ENCODE measurements at regions not wholly inside any gene's neighbourhood (a gene's known extent, or its start where the extent isn't known, plus 50 kb on each side); places are given as distances from the start of the nearest gene placed in this dataset.

DNA sequence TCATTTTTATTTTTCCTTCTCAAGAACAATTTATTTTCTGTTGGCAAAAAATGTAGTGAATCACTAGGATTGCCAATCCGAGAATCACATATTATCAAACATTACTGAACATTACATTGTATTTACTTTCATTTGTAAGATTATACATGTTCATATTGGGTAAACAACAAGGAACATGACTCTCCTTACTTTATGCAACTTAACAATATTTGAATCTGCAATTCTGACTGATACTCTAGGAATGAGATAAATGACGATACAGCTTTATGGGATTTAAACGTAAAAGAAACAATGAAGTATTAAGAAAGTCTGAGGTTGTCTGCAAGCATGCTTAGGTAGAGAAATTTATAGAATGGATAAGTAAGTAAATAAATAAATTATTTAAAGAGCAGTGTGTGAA is 2302.9 kb downstream of the MAT2B start:
- no peak for DNase-seq
- Histone ChIP-seq H3K27me3 (replicated peaks; ENCODE audit: control insufficient read depth, insufficient read depth, low read length, poor library complexity, severe bottlenecking) (no peaks in the 10 kb centered on the region), H3K36me3 (ENCODE audit: control insufficient read depth, insufficient read depth, low read length) (no peaks in the 10 kb centered on the region), H3K9me3 (ENCODE audit: control insufficient read depth, low read length) (peaks cover 4% of the 10 kb centered on the region), H3K27ac (ENCODE audit: insufficient read depth, low read length, poor library complexity, severe bottlenecking) (no peak overlapping the region), H3K4me3 (ENCODE audit: insufficient read depth, low read depth, low read length, poor library complexity, severe bottlenecking) (no peak overlapping the region), H3K4me1 (ENCODE audit: control insufficient read depth, insufficient read depth, low read length, poor library complexity, severe bottlenecking) (no peaks in the 10 kb centered on the region)

DNA sequence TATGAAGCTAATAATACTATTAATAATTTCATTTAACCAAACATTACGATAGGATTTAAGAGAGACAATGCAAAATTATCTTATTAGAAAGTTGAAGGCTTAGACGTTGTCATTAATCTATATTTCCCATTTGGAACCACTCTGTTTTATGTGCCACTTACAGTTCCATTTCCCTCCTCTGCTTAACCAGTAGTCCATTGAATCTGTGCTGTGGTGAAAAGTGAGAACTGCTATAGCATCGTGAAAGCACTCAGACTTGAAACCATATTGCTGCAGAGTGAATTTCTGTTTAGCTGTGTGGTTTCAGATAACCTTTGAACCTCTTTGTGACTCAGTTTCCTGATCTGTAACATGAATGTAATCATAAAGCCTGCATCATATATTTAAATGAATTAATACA is 2304.5 kb downstream of the MAT2B start:
- Histone ChIP-seq H3K9me3 (ENCODE audit: control insufficient read depth, low read length) (peaks cover 4% of the 10 kb centered on the region), H3K4me1 (ENCODE audit: control insufficient read depth, insufficient read depth, low read length, poor library complexity, severe bottlenecking) (no peaks in the 10 kb centered on the region)
- DNase-seq, result no peak

DNA sequence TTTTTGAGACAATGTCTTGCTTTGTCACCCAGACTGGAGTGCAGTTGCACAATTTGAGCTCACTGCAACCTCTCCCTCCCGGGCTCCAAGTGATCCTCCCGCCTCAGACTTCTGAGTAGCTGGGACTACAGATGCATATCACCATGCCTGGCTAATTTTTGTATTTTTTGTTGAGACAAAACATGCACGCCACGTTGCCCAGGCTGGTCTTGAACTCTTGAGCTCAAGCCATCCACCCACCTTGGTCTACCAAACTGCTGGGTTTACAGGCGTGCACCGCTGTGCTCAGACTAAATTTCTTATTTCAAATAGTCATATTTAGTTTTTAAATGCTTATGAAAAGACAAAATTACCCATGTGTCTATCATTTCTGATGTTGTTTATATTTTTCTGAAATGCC is 2324.1 kb downstream of the MAT2B start:
- Histone ChIP-seq H3K27ac (ENCODE audit: insufficient read depth, low read length, poor library complexity, severe bottlenecking) (no peak overlapping the region), H3K9me3 (ENCODE audit: control insufficient read depth, low read length) (no peaks in the 10 kb centered on the region), H3K27me3 (replicated peaks; ENCODE audit: control insufficient read depth, insufficient read depth, low read length, poor library complexity, severe bottlenecking) (no peaks in the 10 kb centered on the region), H3K4me1 (ENCODE audit: control insufficient read depth, insufficient read depth, low read length, poor library complexity, severe bottlenecking) (no peaks in the 10 kb centered on the region), H3K36me3 (ENCODE audit: control insufficient read depth, insufficient read depth, low read length) (no peaks in the 10 kb centered on the region), H3K4me3 (ENCODE audit: insufficient read depth, low read depth, low read length, poor library complexity, severe bottlenecking) (no peak overlapping the region)
- no peak for DNase-seq

More for the DNA sequence above, 2304.5 kb downstream of the MAT2B start:
- Histone ChIP-seq H3K27ac (ENCODE audit: insufficient read depth, low read length, poor library complexity, severe bottlenecking) (no peak overlapping the region), H3K36me3 (ENCODE audit: control insufficient read depth, insufficient read depth, low read length) (no peaks in the 10 kb centered on the region), H3K27me3 (replicated peaks; ENCODE audit: control insufficient read depth, insufficient read depth, low read length, poor library complexity, severe bottlenecking) (no peaks in the 10 kb centered on the region), H3K4me3 (ENCODE audit: insufficient read depth, low read depth, low read length, poor library complexity, severe bottlenecking) (no peak overlapping the region)

DNA sequence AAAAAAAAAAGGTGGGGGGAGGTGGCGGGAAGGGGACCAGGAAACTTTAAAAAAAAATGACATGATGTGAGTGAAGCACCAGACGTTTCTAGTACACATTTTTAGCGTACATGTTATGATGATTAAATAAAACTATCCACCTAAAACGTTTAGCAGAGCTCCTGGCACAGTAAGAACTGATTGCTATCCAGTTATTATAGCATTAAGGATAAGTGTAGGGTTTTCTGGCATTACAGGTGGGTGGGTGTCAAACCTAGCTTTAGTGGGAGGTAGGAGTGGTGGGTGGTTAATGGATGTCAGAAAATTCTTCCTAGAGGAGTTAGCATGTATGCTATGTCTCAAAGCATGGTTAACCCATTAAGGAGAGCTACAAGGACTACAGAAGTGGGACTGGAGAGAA is 2329.5 kb downstream of the MAT2B start:
- no peaks in the 10 kb centered on the region for H3K36me3 ChIP-seq (ENCODE audit: control insufficient read depth, insufficient read depth, low read length)
- H3K27ac ChIP-seq (ENCODE audit: insufficient read depth, low read length, poor library complexity, severe bottlenecking), result no peak overlapping the region
- no peaks in the 10 kb centered on the region for H3K4me1 ChIP-seq (ENCODE audit: control insufficient read depth, insufficient read depth, low read length, poor library complexity, severe bottlenecking)
- H3K27me3 ChIP-seq (replicated peaks; ENCODE audit: control insufficient read depth, insufficient read depth, low read length, poor library complexity, severe bottlenecking), result no peaks in the 10 kb centered on the region
- no peak overlapping the region for H3K4me3 ChIP-seq (ENCODE audit: insufficient read depth, low read depth, low read length, poor library complexity, severe bottlenecking)
- H3K9me3 ChIP-seq (ENCODE audit: control insufficient read depth, low read length), result no peaks in the 10 kb centered on the region
- no peak for DNase-seq

DNA sequence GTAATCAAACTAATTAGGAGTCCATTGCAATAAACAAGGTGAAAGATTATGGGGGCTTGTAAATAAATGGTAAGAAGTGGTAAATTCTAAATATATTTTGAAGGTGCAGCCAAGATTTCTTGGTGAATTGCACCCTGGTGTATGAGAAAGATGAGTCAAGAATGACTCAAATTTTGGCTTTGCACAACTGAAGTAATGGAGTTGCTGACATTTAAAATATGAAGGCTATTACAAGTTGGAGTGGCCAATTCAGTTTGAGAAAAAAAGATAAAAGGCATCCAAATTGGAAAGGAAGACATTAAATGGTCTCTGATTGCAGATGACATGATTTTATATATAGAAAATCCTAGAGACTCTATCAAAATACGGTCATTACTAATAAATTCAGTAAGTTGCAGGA is 2330.6 kb downstream of the MAT2B start:
- Histone ChIP-seq H3K27ac (ENCODE audit: insufficient read depth, low read length, poor library complexity, severe bottlenecking) (no peak overlapping the region), H3K9me3 (ENCODE audit: control insufficient read depth, low read length) (no peaks in the 10 kb centered on the region), H3K4me1 (ENCODE audit: control insufficient read depth, insufficient read depth, low read length, poor library complexity, severe bottlenecking) (no peaks in the 10 kb centered on the region), H3K4me3 (ENCODE audit: insufficient read depth, low read depth, low read length, poor library complexity, severe bottlenecking) (no peak overlapping the region), H3K36me3 (ENCODE audit: control insufficient read depth, insufficient read depth, low read length) (no peaks in the 10 kb centered on the region), H3K27me3 (replicated peaks; ENCODE audit: control insufficient read depth, insufficient read depth, low read length, poor library complexity, severe bottlenecking) (no peaks in the 10 kb centered on the region)
- no peak for DNase-seq

DNA sequence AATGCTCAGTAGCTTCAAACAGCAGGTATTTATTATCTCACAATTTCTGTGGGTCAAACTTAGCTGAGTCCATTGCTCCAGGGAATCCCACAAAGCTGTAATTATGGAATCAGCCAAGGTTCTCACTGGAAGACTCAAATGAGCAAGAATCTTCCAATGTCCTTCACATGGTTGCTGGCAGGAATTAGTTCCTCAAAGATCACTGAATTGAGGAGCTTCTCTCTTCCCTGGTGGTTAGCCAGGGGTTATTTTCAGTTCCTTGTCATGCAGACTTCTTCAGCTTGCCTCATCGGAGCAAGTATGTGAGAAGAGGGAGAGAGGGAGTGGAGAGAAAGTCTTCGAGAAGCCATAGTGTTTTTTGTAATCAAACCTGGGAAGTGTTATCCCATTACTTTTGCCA is 2331.9 kb downstream of the MAT2B start:
- H3K36me3 ChIP-seq (ENCODE audit: control insufficient read depth, insufficient read depth, low read length), result no peaks in the 10 kb centered on the region
- no peaks in the 10 kb centered on the region for H3K4me1 ChIP-seq (ENCODE audit: control insufficient read depth, insufficient read depth, low read length, poor library complexity, severe bottlenecking)
- H3K4me3 ChIP-seq (ENCODE audit: insufficient read depth, low read depth, low read length, poor library complexity, severe bottlenecking), result no peak overlapping the region
- no peak for DNase-seq
- H3K9me3 ChIP-seq (ENCODE audit: control insufficient read depth, low read length), result no peaks in the 10 kb centered on the region
- no peaks in the 10 kb centered on the region for H3K27me3 ChIP-seq (replicated peaks; ENCODE audit: control insufficient read depth, insufficient read depth, low read length, poor library complexity, severe bottlenecking)
- H3K27ac ChIP-seq (ENCODE audit: insufficient read depth, low read length, poor library complexity, severe bottlenecking), result no peak overlapping the region

DNA sequence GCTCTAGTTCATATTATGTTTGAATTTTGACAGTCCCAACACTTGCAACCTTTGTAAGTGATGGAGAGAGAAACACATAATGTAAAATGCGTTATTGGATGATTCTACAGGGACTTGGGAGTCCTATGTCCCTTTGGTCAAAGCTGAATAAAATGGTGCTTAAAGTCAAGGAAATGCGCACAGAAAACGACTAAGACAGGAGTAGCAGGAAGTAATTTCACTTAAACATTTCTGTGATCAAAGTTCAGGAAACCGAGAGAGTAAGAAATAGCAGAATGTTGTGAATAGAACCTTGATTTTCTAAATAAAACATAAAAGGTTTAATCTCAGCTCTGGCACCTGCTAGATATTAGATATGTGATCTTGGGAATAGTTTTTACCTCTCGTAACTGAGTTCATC is 2339.2 kb downstream of the MAT2B start:
- Histone ChIP-seq H3K9me3 (ENCODE audit: control insufficient read depth, low read length) (no peaks in the 10 kb centered on the region), H3K36me3 (ENCODE audit: control insufficient read depth, insufficient read depth, low read length) (no peaks in the 10 kb centered on the region), H3K27ac (ENCODE audit: insufficient read depth, low read length, poor library complexity, severe bottlenecking) (no peak overlapping the region), H3K27me3 (replicated peaks; ENCODE audit: control insufficient read depth, insufficient read depth, low read length, poor library complexity, severe bottlenecking) (no peaks in the 10 kb centered on the region), H3K4me1 (ENCODE audit: control insufficient read depth, insufficient read depth, low read length, poor library complexity, severe bottlenecking) (no peaks in the 10 kb centered on the region), H3K4me3 (ENCODE audit: insufficient read depth, low read depth, low read length, poor library complexity, severe bottlenecking) (no peak overlapping the region)
- DNase-seq, result no peak

DNA sequence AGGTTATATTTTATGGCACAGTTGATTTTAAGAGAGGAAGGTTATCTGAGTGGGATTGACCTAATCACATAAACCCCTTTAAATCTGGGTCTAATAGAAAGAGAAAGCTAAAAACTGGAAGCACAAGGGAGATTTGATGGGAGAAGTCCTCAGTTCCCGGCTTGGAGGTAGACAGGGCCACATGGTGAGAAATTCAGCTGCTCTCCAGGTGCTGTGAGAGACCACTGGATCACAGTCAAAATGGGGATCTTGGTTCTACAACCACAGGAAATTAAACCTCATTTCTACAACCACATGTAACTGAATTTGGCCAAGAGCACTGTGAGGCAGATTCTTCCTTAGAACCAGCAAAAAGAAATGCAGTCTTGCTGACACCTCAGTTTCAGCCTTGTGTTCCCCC is 2352.7 kb downstream of the MAT2B start:
- DNase-seq, result no peak
- no peak overlapping the region for H3K27ac ChIP-seq (ENCODE audit: insufficient read depth, low read length, poor library complexity, severe bottlenecking)
- no peaks in the 10 kb centered on the region for H3K4me1 ChIP-seq (ENCODE audit: control insufficient read depth, insufficient read depth, low read length, poor library complexity, severe bottlenecking)
- H3K9me3 ChIP-seq (ENCODE audit: control insufficient read depth, low read length), result no peaks in the 10 kb centered on the region
- H3K4me3 ChIP-seq (ENCODE audit: insufficient read depth, low read depth, low read length, poor library complexity, severe bottlenecking), result no peak overlapping the region
- H3K27me3 ChIP-seq (replicated peaks; ENCODE audit: control insufficient read depth, insufficient read depth, low read length, poor library complexity, severe bottlenecking), result no peaks in the 10 kb centered on the region
- no peaks in the 10 kb centered on the region for H3K36me3 ChIP-seq (ENCODE audit: control insufficient read depth, insufficient read depth, low read length)

DNA sequence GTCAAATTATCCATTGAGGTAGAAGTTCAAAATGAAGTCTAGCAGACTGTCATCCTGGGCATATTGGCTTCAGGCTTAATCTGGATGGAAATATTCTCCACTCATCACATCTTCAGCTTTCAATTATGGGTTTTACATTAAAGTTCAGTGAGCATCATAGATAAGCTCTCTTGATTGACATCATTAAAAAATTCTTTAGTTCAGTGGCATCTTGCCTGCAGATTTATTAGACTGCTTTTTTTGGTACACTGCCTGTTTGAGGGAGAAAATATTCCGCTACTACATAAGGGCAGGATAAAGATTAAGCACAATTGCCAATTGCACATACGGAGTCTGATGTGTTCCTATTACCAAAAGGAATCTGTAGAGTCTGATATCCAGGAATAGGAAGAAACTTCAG is 2353.8 kb downstream of the MAT2B start:
- Histone ChIP-seq H3K4me3 (ENCODE audit: insufficient read depth, low read depth, low read length, poor library complexity, severe bottlenecking) (no peak overlapping the region), H3K9me3 (ENCODE audit: control insufficient read depth, low read length) (no peaks in the 10 kb centered on the region), H3K4me1 (ENCODE audit: control insufficient read depth, insufficient read depth, low read length, poor library complexity, severe bottlenecking) (no peaks in the 10 kb centered on the region), H3K27ac (ENCODE audit: insufficient read depth, low read length, poor library complexity, severe bottlenecking) (no peak overlapping the region), H3K36me3 (ENCODE audit: control insufficient read depth, insufficient read depth, low read length) (no peaks in the 10 kb centered on the region), H3K27me3 (replicated peaks; ENCODE audit: control insufficient read depth, insufficient read depth, low read length, poor library complexity, severe bottlenecking) (no peaks in the 10 kb centered on the region)
- no peak for DNase-seq

DNA sequence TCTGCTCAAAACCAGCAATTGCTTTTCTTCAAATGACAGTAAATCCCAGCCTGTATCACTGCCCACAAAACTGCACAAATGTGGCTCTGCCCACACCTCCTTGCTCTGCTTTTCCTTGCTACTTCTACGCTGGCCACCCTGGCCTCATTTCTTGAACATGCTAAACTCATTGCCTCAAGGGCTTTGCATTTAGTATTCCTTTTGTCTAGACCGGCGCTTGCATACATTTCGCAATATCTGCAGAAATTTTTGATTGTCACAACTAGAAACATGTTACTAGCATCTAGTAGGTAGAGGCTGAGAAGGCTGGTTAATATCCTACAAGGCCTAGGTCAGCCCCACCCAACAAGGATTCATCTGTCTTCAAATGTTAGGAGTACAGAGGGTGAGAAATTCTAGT is 2357.8 kb downstream of the MAT2B start:
- no peaks in the 10 kb centered on the region for H3K4me1 ChIP-seq (ENCODE audit: control insufficient read depth, insufficient read depth, low read length, poor library complexity, severe bottlenecking)
- no peak overlapping the region for H3K27ac ChIP-seq (ENCODE audit: insufficient read depth, low read length, poor library complexity, severe bottlenecking)
- no peaks in the 10 kb centered on the region for H3K27me3 ChIP-seq (replicated peaks; ENCODE audit: control insufficient read depth, insufficient read depth, low read length, poor library complexity, severe bottlenecking)
- no peak overlapping the region for H3K4me3 ChIP-seq (ENCODE audit: insufficient read depth, low read depth, low read length, poor library complexity, severe bottlenecking)
- H3K9me3 ChIP-seq (ENCODE audit: control insufficient read depth, low read length), result no peaks in the 10 kb centered on the region
- no peak for DNase-seq
- H3K36me3 ChIP-seq (ENCODE audit: control insufficient read depth, insufficient read depth, low read length), result no peaks in the 10 kb centered on the region

DNA sequence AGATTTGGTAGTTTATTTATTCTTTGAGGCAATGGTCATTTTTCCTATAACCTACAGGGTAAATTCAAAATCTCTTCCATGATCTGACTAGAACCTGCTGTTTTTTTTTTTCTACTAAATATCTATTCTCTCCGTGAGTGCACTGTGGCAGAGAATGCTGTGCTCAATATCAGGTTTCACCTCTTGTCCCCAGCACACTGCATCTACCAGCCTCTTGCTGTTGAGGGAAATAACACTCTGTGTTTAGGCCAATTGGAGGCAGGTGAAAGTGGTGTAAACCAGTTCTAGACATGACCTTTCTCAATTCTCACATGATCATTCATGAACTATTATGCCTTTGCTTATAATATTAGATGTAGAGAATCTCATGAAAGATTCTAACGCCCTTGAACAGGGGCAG is 2365.9 kb downstream of the MAT2B start:
- H3K4me3 ChIP-seq (ENCODE audit: insufficient read depth, low read depth, low read length, poor library complexity, severe bottlenecking), result no peak overlapping the region
- no peaks in the 10 kb centered on the region for H3K36me3 ChIP-seq (ENCODE audit: control insufficient read depth, insufficient read depth, low read length)
- no peaks in the 10 kb centered on the region for H3K4me1 ChIP-seq (ENCODE audit: control insufficient read depth, insufficient read depth, low read length, poor library complexity, severe bottlenecking)
- no peaks in the 10 kb centered on the region for H3K9me3 ChIP-seq (ENCODE audit: control insufficient read depth, low read length)
- DNase-seq, result no peak
- H3K27me3 ChIP-seq (replicated peaks; ENCODE audit: control insufficient read depth, insufficient read depth, low read length, poor library complexity, severe bottlenecking), result no peaks in the 10 kb centered on the region
- no peak overlapping the region for H3K27ac ChIP-seq (ENCODE audit: insufficient read depth, low read length, poor library complexity, severe bottlenecking)

Data from effector memory CD4-positive, alpha-beta T cell (primary cell).